ENCODE measurements at regions not wholly inside any gene's neighbourhood (a gene's known extent, or its start where the extent isn't known, plus 50 kb on each side); places are given as distances from the start of the nearest gene placed in this dataset.

DNA sequence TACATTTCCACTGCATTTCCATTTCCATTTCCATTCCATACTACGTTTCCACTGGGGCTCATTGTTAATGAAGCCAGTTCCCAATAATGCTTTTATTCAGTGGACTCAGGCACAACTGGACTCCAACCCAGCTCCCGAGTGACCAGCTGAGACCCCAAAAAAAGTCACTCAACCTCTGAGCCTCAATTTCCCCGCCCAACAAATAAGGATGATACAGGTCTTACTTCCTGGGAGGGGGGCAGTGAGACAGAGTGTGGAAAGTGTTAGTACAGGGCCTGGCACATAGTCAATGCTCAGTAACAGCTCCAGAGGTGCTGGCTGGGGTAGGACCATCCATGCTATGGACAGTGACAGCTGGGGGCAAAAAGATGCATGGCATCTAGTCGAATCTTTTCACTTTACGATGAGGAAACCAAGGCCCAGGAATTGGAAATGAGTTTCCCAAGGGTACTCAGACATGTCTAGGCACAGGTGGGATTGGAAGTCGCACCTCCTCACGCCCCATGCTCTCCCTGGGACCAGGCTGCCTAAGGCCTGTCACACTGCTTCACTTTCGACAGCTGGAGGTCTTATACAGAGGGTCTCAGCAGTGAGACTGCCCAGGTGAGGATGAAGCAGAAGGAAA is 226.5 kb downstream of the ANAPC1 start:
- DNase-seq (ENCODE audit: low spot score) = no peak
- Histone ChIP-seq H3K4me2 (no peak overlapping the region), H3K79me2 (no peaks in the 10 kb centered on the region), H3K27ac (peak overlapping the region; percentile 99), H2AFZ (no peak overlapping the region), H4K20me1 (ENCODE audit: insufficient read depth, poor library complexity, severe bottlenecking) (no peaks in the 10 kb centered on the region), H3K9me3 (ENCODE audit: low read depth) (no peaks in the 10 kb centered on the region), H3K36me3 (replicated peaks; ENCODE audit: insufficient read depth, low read depth) (no peaks in the 10 kb centered on the region), H3K4me3 (no peak overlapping the region), H3K9me2 (replicated peaks; ENCODE audit: insufficient read depth) (no peaks in the 10 kb centered on the region), H3K4me1 (ENCODE audit: insufficient read depth) (peaks cover 17% of the 10 kb centered on the region), H3K27me3 (no peaks in the 10 kb centered on the region)
- 97% methylated on average over 8 of the region's 8 CpGs for WGBS (ENCODE audit: low lambda C conversion rate, missing lambda C conversion rate)
- no peak for TF ChIP-seq EZH2phosphoT487 (IDR thresholded peaks at IDR 0.05; ENCODE audit: low read depth, severe bottlenecking, unreplicated experiment)
- no peak for TF ChIP-seq EZH2 (IDR thresholded peaks at IDR 0.05; ENCODE audit: borderline replicate concordance)
- TF ChIP-seq, protein P1, sequence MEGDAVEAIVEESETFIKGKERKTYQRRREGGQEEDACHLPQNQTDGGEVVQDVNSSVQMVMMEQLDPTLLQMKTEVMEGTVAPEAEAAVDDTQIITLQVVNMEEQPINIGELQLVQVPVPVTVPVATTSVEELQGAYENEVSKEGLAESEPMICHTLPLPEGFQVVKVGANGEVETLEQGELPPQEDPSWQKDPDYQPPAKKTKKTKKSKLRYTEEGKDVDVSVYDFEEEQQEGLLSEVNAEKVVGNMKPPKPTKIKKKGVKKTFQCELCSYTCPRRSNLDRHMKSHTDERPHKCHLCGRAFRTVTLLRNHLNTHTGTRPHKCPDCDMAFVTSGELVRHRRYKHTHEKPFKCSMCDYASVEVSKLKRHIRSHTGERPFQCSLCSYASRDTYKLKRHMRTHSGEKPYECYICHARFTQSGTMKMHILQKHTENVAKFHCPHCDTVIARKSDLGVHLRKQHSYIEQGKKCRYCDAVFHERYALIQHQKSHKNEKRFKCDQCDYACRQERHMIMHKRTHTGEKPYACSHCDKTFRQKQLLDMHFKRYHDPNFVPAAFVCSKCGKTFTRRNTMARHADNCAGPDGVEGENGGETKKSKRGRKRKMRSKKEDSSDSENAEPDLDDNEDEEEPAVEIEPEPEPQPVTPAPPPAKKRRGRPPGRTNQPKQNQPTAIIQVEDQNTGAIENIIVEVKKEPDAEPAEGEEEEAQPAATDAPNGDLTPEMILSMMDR (IDR thresholded peaks at IDR 0.05; ENCODE audit: poor library complexity) = no peak

DNA sequence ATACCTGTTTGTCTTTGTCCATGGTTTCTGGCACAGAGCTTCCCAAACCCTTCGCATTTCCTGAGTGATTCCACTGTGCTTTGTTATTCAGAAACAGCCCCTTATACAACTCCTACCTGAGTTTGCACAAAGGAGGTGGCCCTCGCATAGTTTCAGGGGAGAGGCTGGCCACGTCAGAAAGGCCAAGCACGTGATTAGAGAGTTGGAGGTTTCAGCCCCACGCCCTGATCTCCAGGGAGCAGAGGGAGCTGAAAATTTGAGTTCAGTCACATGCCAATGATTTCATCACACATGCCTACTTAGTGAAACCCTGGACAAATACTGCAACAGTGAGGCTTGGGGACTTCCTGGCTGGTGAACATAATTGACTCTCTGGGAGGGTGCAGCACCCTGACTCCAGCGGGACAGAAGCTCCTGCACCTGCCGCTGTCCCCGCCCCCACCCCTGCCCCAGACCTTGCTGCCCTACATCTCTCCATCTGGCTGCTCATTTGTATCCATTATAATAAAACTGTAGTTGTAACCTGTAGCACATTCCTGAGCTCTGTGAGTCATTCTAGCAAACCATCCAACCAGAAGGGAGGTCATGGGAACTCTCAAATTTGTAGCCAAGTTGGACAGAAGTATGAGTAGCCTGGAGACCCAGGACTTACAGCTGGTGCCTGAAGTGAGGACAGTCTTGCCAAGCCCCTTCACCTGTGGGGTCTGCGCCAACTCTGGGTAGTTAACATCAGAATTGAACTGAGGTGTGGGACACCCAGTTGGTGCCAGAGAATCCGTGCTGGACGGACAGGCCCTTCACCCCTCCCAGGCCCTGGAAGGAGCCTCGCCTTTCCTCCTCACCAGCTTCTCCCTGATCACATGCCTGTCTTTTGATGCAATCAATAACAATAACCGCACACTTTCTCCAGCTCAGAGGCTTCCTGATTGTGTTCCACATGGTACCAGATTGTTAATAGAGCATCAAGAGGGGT is 224.3 kb downstream of the ANAPC1 start:
- Histone ChIP-seq H2AFZ (no peak overlapping the region), H3K27ac (peak overlapping the region; percentile 99), H3K9me2 (replicated peaks; ENCODE audit: insufficient read depth) (no peaks in the 10 kb centered on the region), H3K4me1 (ENCODE audit: insufficient read depth) (peaks cover 25% of the 10 kb centered on the region), H3K4me2 (peak overlapping the region; percentile 24), H4K20me1 (ENCODE audit: insufficient read depth, poor library complexity, severe bottlenecking) (no peaks in the 10 kb centered on the region), H3K36me3 (replicated peaks; ENCODE audit: insufficient read depth, low read depth) (no peaks in the 10 kb centered on the region), H3K9me3 (ENCODE audit: low read depth) (no peaks in the 10 kb centered on the region), H3K4me3 (no peak overlapping the region), H3K27me3 (no peaks in the 10 kb centered on the region), H3K79me2 (no peaks in the 10 kb centered on the region)
- DNase-seq (ENCODE audit: low spot score) = peak; percentile 90
- 74% methylated on average over 13 of the region's 13 CpGs for WGBS (ENCODE audit: low lambda C conversion rate, missing lambda C conversion rate)
- TF ChIP-seq EZH2 (IDR thresholded peaks at IDR 0.05; ENCODE audit: borderline replicate concordance) (no peak), EZH2phosphoT487 (IDR thresholded peaks at IDR 0.05; ENCODE audit: low read depth, severe bottlenecking, unreplicated experiment) (no peak)
- TF ChIP-seq, protein P1 (IDR thresholded peaks at IDR 0.05; ENCODE audit: poor library complexity) = no peak

DNA sequence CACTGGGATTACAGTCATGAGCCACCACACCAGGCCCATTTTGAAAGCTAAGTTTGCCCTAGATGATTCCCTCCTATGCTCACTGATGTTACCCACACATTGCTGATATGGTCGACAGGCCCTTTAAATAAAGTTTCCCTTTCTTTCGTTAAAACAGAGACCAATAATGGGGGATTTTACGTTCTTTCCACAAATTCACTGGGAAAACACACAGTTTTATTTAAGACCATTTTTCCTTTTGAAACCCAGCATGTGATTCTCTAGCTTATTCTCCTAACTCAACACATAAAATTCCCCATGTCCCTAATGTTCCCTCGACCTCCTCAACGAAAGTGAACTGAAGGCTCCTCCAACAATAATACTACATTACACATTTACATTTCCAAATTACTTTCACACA is 223.2 kb downstream of the ANAPC1 start:
- H3K27ac ChIP-seq = peak overlapping the region; percentile 99
- H3K4me3 ChIP-seq = no peak overlapping the region
- 95% methylated on average over 5 of the region's 5 CpGs for WGBS (ENCODE audit: low lambda C conversion rate, missing lambda C conversion rate)
- TF ChIP-seq, protein P1 (IDR thresholded peaks at IDR 0.05; ENCODE audit: poor library complexity) = no peak
- TF ChIP-seq EZH2phosphoT487 (IDR thresholded peaks at IDR 0.05; ENCODE audit: low read depth, severe bottlenecking, unreplicated experiment) (no peak), EZH2 (IDR thresholded peaks at IDR 0.05; ENCODE audit: borderline replicate concordance) (no peak)
- H3K27me3 ChIP-seq = no peaks in the 10 kb centered on the region
- no peaks in the 10 kb centered on the region for H3K9me2 ChIP-seq (replicated peaks; ENCODE audit: insufficient read depth)
- H3K4me2 ChIP-seq = no peak overlapping the region
- H2AFZ ChIP-seq = no peak overlapping the region
- H3K4me1 ChIP-seq (ENCODE audit: insufficient read depth) = peaks cover 25% of the 10 kb centered on the region
- H3K9me3 ChIP-seq (ENCODE audit: low read depth) = no peaks in the 10 kb centered on the region
- H3K79me2 ChIP-seq = no peaks in the 10 kb centered on the region
- no peak for DNase-seq (ENCODE audit: low spot score)
- H4K20me1 ChIP-seq (ENCODE audit: insufficient read depth, poor library complexity, severe bottlenecking) = no peaks in the 10 kb centered on the region
- no peaks in the 10 kb centered on the region for H3K36me3 ChIP-seq (replicated peaks; ENCODE audit: insufficient read depth, low read depth)
